HL-60 (cell line): ENCODE measurements at regions not wholly inside any gene's neighbourhood (a gene's known extent, or its start where the extent isn't known, plus 50 kb on each side); places are given as distances from the start of the nearest gene placed in this dataset.
A peak's percentile ranks its signal among the peaks of the same experiment; 100 is the strongest.

Source experiments
- DNase-seq, 2 experiments: peaks; one replicate each; pipeline ENCODE4 v3.0.0-alpha.2; 2010 to 2020; ENCODE audit warnings: low read depth in 1 of 2, low spot score in 1 of 2
- H3K27ac ChIP-seq: fragments of 250-450 bp; sonication (Bioruptor Pico); replicated peaks from 2 replicates; pipeline ENCODE4 v1.5.1; 2020; ENCODE audit warnings: mild to moderate bottlenecking, moderate library complexity
- H3K27me3 ChIP-seq: fragments of 250-450 bp; sonication (Bioruptor Pico); 2 replicates; pipeline ENCODE4 v1.5.1; 2021; ENCODE audit warnings: mild to moderate bottlenecking, moderate library complexity; ENCODE audit not compliant: insufficient read depth, poor library complexity, severe bottlenecking
- H3K4me3 ChIP-seq: replicated peaks from 2 replicates; pipeline ENCODE4 v1.5.1; 2011; ENCODE audit warnings: mild to moderate bottlenecking, control low read depth, low read length; ENCODE audit not compliant: insufficient read depth
- CTCF ChIP-seq: IDR thresholded peaks from one replicate; pipeline ENCODE4 v1.5.1; 2011; ENCODE audit warnings: low read length, control low read depth, inconsistent platforms; ENCODE audit not compliant: insufficient read depth
- GABPA ChIP-seq: IDR thresholded peaks from 2 replicates; pipeline ENCODE4 v1.6.1; 2012; ENCODE audit warnings: low read depth
- POLR2AphosphoS5 ChIP-seq: IDR thresholded peaks from 2 replicates; pipeline ENCODE4 v1.6.1; 2012; ENCODE audit warnings: low read depth
- REST ChIP-seq: IDR thresholded peaks from 2 replicates; pipeline ENCODE4 v1.6.1; 2012; ENCODE audit warnings: low read depth; ENCODE audit not compliant: insufficient replicate concordance
- SPI1 ChIP-seq: IDR thresholded peaks from 2 replicates; pipeline ENCODE4 v1.6.1; 2012; ENCODE audit warnings: low read depth, mild to moderate bottlenecking, borderline replicate concordance

- no peaks in the 10 kb centered on the region for H3K27me3 ChIP-seq
- H3K27ac ChIP-seq: no peak overlapping the region
- H3K4me3 ChIP-seq: no peak overlapping the region
- no peak for TF ChIP-seq POLR2AphosphoS5
- TF ChIP-seq REST: no peak
- TF ChIP-seq CTCF: no peak
- TF ChIP-seq GABPA: no peak
- no peak for DNase-seq
Measured at GRCh38 chr7:17211307-17211836, 87.1 kb upstream of the AHR start.

- TF ChIP-seq SPI1 (no peak), REST (no peak), POLR2AphosphoS5 (no peak), GABPA (no peak), CTCF (no peak)
Measured at GRCh38 chr7:17212188-17212587, 86.3 kb upstream of the AHR start.

GRCh38 chr7:17227766-17228490, 70.5 kb upstream of the AHR start:
- no peaks in the 10 kb centered on the region for H3K27me3 ChIP-seq
- H3K4me3 ChIP-seq: no peak overlapping the region
- DNase-seq: peak in 1 of 2 experiments; percentile 41
- H3K27ac ChIP-seq: no peak overlapping the region
- TF ChIP-seq POLR2AphosphoS5: no peak
- no peak for TF ChIP-seq CTCF
- TF ChIP-seq REST: no peak
- TF ChIP-seq GABPA: no peak
- TF ChIP-seq SPI1: no peak

More at GRCh38 chr7:17212188-17212587, 86.3 kb upstream of the AHR start:
- Histone ChIP-seq H3K27ac (no peak overlapping the region), H3K27me3 (no peaks in the 10 kb centered on the region), H3K4me3 (no peak overlapping the region)
- no peak for DNase-seq
